ENCODE measurements at regions not wholly inside any gene's neighbourhood (a gene's known extent, or its start where the extent isn't known, plus 50 kb on each side); places are given as distances from the start of the nearest gene placed in this dataset.
A peak's percentile ranks its signal among the peaks of the same experiment; 100 is the strongest.

- Histone ChIP-seq H3K23ac (ENCODE audit: insufficient read length) (no peak overlapping the region), H3K4me3 (ENCODE audit: extremely low read depth in 1 of 4, insufficient read depth in 2 of 4, low read depth in 3 of 4, low read length in 4 of 4) (no peak overlapping the region), H3K79me2 (ENCODE audit: control insufficient read depth in 1 of 2, insufficient read depth in 2 of 2, low read length in 2 of 2) (no peaks in the 10 kb centered on the region), H2BK20ac (ENCODE audit: low read length) (no peak overlapping the region), H3K27ac (ENCODE audit: low read depth, low read length) (no peak overlapping the region), H3K18ac (ENCODE audit: extremely low read depth, low read length) (no peak overlapping the region), H4K91ac (replicated peaks; ENCODE audit: insufficient read length, low read length) (no peak overlapping the region), H3K36me3 (ENCODE audit: control insufficient read depth in 2 of 4, insufficient read depth in 4 of 4, low read length in 3 of 4) (no peaks in the 10 kb centered on the region), H3K79me1 (ENCODE audit: low read depth, low read length) (no peaks in the 10 kb centered on the region), H2AK5ac (ENCODE audit: low read depth, low read length) (no peak overlapping the region), H2BK5ac (ENCODE audit: low read depth, low read length) (no peak overlapping the region), H2AFZ (ENCODE audit: low read length) (no peak overlapping the region), H3K27me3 (replicated peaks in 1 of 4; ENCODE audit: control insufficient read depth in 3 of 4, extremely low read depth in 1 of 4, insufficient read depth in 3 of 4, low read length in 3 of 4) (no peaks in the 10 kb centered on the region; a peak in 2 of 7 replicates), H4K8ac (ENCODE audit: extremely low read depth, insufficient read depth, low read length) (no peak overlapping the region), H4K5ac (ENCODE audit: insufficient read length, low read depth, low read length) (no peak overlapping the region), H3K23me2 (ENCODE audit: low read depth, low read length) (no peaks in the 10 kb centered on the region; the same call in 1 of the 2 replicates), H3K9me3 (ENCODE audit: insufficient read depth in 2 of 2, low read depth in 1 of 2, low read length in 1 of 2) (no peaks in the 10 kb centered on the region; a peak in 1 of 4 replicates), H2BK12ac (ENCODE audit: low read depth, low read length) (no peak overlapping the region), H2BK15ac (ENCODE audit: low read length) (no peak overlapping the region), H3K9ac (replicated peaks in 1 of 4; ENCODE audit: extremely low read depth in 1 of 4, low read depth in 3 of 4, low read length in 3 of 4) (no peak overlapping the region), H3K14ac (ENCODE audit: insufficient read length) (no peak overlapping the region), H3K4me1 (replicated peaks in 1 of 4; ENCODE audit: control insufficient read depth in 3 of 4, insufficient read depth in 4 of 4, low read length in 3 of 4) (no peaks in the 10 kb centered on the region), H2BK120ac (replicated peaks; ENCODE audit: low read depth, low read length) (no peak overlapping the region), H4K20me1 (replicated peaks in 1 of 2; ENCODE audit: control insufficient read depth in 1 of 2, insufficient read depth in 2 of 2, low read length in 2 of 2) (no peaks in the 10 kb centered on the region), H3K56ac (replicated peaks; ENCODE audit: insufficient read length, low read depth, low read length) (no peak overlapping the region), H3K4me2 (ENCODE audit: insufficient read depth in 1 of 2, low read depth in 2 of 2, low read length in 2 of 2) (no peak overlapping the region), H3K4ac (replicated peaks; ENCODE audit: insufficient read length, low read depth, low read length) (no peak overlapping the region)
- ChIA-PET POLR2A (ENCODE audit: partially characterized antibody) (no interaction called here), CTCF (ENCODE audit: partially characterized antibody) (interaction anchor here (0.6 to 0.7 kb wide), 2 partner anchors 255 to 1017 kb away, joined by 3 read pairs; no protein-coding TSS in a partner anchor)
- WGBS, 2 experiments (ENCODE audit: extremely low coverage in 1 of 2, insufficient coverage in 1 of 2, insufficient read length in 1 of 2, insufficient replicate concordance in 2 of 2, low coverage in 1 of 2, low lambda C conversion rate in 2 of 2, missing lambda C conversion rate in 1 of 2): 79% methylated on average over 7 of the region's 7 CpGs; no CpG with 5 or more reads in 1 of the 2 experiments
- DNase-seq (ENCODE audit: low read depth in 1 of 2, low spot score in 2 of 2): no peak
- FAIRE-seq: peak; percentile 48
- no peak for TF ChIP-seq CHD7 (IDR thresholded peaks at IDR 0.05; ENCODE audit: insufficient replicate concordance, low read length)
Observed at GRCh38 chr20:60600036-60600435, 641.8 kb downstream of the CDH26 start.

All from H1 (cell line).